ENCODE measurements at regions not wholly inside any gene's neighbourhood (a gene's known extent, or its start where the extent isn't known, plus 50 kb on each side); places are given as distances from the start of the nearest gene placed in this dataset.

DNA sequence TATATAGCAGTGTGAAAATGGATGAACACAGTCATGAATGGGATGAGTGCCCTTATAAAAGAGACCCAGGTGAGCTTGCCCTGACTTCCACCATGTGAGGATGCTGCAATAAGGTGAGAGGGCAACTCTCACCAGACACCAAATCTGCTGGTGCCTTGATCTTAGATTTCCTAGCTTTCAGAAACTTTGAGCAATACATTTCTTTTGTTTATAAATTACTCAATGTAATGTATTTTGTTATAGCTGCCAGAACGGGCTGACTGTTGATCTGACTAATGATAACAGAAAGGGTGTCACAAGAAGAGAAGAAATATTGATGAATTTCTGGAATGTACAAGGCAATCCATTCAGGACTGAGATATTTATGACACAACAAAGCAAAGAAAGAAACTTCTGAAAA is 180.5 kb downstream of the MCHR2 start (continued):
- TF ChIP-seq NANOG (IDR thresholded peaks at IDR 0.05; ENCODE audit: insufficient read depth, low read depth, low read length, poor library complexity, severe bottlenecking), result no peak
- TF ChIP-seq BRCA1 (IDR thresholded peaks at IDR 0.05; ENCODE audit: low read depth, low read length), result no peak

Measured in H1 (cell line).